NCI-H2107 treated with DMSO at 0.1 percent for 48 hours (cell line): ENCODE measurements at regions not wholly inside any gene's neighbourhood (a gene's known extent, or its start where the extent isn't known, plus 50 kb on each side); places are given as distances from the start of the nearest gene placed in this dataset.
"Not testable (repeated sequence)": the region's sequence is repeated elsewhere in the genome, so short reads cannot be mapped to it uniquely, and the experiment has no call there.

Experiments used
- DNase-seq: peaks from one replicate; lab custom pipeline; 2025; ENCODE audit not compliant: unreplicated experiment; lab: John Stamatoyannopoulos, UW

DNA sequence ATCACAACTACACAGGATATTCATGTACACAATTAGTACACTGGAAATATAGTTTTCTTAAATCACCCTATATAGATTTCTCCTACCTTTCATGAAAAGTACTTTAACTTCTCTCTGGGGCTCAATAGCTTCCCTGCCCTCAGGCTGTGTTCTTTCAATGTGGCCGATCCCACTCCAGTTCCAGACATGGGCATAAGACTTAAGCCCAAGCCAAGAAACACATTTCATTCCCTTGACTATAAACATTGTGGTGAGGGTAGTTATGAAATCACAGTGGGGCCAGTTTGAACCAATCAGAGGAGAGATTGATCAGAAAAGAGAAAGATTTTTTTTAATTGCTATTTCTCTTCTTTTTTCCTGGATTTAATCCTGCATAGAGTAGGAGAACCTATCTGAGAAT, 904.6 kb upstream of the SORCS1 start:
- DNase-seq = no peak

DNA sequence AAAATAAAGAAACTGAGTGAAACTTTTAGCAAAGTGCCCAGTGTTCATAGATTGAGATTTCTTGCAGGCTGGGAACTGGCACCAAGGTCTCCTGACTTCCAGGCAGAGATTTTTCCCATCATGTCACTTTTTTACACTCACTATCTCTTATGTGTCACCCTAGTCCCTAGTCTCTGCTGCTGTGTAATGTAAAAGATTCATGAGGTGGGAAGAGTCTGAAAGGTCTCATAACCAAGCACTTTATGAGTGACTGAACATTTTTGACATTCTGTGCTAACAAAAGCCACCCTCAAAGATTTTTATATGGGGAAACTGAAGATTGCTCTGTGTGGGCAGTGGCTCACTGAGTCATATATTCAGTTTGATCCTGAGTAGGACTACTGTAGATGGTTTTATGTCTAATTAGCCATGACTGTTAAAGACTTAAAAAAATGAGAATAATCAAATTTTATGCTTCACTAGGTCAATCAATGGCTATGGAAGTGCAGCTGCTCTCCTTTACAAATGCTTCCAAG, 900.3 kb upstream of the SORCS1 start:
- DNase-seq = no peak

DNA sequence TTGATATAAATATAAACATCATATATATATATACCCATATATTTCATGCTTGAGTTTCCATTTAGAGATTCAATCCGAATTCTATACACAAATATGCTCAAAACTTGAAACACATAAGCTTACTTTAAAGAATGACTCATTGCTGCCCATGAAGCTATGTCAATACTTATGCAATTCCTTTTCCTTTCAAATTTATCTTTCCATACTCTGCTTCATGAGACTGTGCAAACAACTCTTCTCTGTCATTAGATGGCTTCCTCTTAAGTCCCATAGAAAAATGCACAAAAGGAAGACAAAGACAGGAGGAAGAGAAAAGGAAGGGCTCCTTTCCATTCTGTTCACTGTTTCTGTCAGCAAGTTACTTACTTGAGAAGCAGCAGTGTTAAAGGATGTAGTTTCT, 895.7 kb upstream of the SORCS1 start:
- DNase-seq = no peak

DNA sequence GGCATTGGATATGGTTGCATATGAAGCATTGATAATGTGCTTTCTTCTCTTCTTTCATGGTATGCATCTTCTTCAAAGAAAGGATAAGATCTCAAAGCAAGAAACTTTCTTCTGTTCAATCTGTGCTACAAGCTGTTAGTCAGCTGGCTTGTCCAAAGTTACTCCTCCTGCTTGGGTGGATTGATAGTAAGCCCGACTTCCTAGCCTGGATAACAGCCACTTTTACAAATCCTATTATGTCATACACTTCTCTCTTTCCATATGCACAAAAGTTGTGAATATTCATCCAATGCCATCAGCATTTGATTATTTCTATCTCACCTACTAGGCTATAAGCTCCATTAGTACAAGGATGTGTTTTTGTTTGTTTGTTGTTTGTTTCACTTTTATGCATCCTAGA, 891.0 kb upstream of the SORCS1 start:
- DNase-seq = no peak

DNA sequence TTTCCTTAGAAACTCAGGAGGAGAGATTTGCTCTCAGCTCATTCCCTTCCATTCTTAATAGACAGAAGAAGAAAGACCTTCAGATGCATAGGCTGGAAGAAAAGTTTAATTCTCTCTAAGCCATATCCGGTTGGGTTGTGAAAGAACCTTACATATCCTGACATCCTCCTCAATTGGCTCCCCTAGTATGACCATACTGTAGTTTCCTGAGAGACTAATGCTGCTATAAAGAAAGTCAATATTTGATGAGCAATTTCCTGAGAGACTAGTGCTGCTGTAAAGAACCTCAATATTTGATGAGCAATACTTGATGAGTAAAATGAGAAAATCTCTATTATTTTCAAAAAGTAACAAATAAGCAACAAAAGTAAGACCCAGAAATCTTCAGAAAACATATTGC, 888.5 kb upstream of the SORCS1 start:
- DNase-seq = no peak

DNA sequence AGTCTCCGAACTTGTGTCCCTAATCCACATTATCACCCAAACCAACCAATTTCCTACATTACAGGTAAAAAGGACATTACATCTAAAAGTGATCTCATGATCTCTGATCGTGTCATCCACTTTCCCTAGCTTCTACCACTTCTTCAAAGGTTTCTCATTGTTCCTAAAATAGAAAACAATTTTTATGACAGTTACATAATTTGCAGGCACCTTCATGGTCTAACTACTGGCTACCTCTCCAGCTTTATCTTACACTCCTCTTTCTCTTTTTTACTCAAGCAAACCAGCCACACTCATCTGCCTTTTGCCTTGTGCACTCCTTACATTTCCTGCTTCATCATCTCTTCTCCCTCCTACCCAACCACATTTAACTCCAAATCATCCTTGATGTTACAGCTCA, 886.7 kb upstream of the SORCS1 start:
- no peak for DNase-seq

DNA sequence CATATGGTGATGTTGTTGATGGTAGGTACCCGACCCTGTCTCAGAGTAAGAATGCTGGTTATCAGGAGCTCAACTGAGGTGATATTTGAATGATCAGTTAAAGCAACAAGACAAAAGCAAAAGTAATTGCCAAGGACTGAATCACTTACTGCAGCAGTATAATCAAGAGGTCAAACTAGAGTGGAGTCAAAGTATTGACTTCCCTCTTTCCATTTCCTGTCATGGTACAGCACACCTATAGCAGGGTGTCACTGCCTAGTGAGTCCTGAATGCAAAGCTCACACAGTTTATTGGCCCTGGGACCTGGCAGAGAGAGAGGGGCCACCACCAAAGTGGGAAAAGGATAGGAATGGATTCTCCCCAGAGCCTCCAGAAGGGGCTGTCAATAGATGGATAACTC, 886.1 kb upstream of the SORCS1 start:
- no peak for DNase-seq

DNA sequence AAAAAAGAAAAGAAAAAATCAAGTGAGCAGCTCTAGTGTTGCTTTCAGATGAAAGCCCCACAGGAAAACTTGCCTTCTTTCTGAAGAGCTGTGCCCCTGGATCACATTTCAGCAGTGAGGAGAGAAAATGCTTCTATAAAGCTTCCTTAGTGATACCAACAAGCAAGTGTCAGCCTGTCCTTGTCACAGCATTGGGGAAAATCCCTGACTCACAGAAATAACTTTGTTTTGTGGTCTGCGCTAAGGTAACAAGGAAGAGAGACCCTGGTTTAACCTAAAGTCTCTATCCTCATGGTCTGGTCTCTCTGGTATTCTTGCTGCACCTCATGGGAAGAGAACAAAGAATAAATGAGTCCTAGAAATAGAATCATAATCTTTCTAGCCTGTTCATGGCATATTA, 885.2 kb upstream of the SORCS1 start:
- DNase-seq = no peak

DNA sequence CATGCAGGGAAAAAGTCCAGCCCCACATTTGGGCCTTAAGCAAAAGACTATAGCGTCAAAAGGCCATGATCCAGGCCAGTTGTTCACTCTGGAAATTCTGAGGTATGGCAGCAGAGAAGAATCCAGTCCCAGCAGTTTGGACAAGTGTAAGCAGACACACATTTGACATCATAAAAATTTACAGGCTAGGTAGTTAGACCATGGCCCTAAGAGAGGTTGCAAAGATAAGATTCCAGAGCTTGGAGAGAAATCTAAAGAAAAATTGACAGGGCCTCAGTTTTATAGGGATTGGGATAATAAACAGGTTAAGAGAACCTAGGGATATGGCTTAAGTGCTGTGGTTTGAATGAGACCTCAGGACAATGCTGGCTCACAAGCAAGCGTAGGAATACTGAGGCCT, 884.4 kb upstream of the SORCS1 start:
- DNase-seq = no peak

DNA sequence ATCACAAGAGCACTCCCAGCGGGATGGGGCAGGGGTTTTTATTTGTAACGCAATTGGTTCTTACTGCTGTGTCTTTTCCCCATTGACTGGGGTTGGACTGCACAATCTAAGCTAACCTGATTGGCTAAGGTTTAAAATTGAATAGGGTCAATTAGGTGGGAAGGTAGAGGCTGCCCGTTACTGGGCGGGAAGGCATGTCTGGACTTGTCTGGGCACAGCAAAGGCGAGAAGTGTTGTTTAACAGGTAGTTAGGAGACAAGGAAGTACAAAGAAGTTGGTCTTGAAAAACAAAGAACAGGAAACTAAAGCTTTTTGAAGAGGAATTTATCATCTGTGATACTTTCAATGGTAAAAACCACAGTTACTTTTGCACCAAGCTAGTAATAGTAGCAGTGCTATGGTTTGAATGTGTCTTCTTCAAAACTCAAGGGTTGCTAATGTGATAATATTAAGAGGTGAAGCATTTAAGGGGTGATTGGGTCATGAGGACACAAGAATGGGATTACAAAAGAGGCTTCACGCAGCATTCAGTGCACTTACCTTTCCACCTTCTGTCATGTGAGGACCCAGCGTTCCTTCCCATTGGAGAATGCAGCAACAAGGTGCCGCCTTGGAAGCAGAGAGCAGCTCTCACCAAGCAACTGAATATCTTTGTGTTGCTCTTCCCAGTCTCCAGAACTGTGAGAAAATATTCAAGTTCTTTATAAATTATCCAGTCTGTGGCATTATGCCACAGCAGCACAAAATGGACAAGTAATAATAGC, 875.5 kb upstream of the SORCS1 start:
- DNase-seq = no peak

DNA sequence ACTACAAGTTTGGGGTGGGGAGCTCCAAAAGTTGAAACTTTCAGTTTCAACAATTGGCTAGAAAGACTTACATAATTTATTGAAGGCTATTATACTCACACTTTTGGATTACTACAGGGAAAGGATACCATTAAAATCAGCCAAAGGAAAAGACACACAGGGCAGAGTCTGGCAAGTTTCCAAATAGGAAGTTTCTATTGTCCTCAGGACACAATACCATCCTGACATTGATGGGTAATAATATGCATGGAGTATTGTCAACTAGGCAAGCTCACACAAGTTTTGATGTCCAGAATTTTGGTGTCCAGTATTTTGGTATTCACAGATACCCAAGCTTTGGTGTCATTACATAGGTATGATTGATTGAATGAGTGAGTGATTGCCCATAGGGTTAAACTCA, 872.6 kb upstream of the SORCS1 start:
- DNase-seq = no peak

DNA sequence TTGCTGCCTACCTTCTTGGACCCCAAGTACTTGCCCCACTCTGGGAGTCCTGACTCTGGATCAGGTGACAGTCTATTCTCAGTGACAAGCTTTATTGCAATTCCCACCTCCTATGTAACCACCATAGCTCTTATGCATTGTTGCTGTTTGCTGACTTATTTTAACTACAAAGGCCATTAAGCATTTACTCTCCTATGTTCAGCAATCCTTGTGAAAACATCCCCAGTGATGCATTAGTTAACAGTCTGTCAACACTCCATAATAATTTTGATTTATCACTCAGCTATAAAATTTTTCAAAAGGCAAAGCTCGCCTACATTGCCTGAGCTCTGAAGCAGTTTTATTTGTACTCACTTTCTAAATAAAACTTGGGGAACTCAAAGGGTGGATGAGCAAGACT, 871.8 kb upstream of the SORCS1 start:
- no peak for DNase-seq

DNA sequence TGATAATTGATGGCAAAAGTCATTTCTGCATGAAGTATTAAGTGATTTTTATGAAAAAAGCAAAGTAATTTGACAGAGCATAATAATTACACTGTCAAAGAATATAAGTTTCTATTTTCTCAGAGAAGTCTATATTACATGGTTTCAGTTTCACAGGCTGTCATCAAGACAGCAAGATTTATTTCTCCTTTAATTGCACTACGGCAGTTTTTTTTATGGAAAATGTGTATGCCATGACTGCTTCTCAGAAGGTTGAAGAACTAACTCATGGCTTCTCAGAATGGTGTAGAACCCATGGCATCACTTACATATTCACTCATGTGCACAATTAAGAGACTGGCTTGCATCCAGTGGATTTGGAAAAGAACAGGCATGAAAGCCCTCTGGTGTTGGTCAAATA, 870.3 kb upstream of the SORCS1 start:
- no peak for DNase-seq

DNA sequence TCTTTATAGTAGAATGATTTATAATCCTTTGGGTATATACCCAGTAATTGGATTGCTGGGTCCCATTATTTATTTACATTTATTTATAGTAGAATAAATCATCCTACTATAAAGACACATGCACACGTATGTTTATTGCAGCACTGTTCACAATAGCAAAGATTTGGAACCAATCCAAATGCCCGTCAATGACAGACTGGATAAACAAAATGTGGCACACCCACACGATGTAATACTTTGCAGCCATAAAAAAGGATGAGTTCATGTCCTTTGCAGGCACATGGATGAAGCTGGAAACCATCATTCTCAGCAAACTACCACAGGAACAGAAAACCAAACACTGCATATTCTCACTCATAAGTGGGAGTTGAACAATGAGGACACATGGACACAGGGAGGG, 869.0 kb upstream of the SORCS1 start:
- not testable (repeated sequence) for DNase-seq

DNA sequence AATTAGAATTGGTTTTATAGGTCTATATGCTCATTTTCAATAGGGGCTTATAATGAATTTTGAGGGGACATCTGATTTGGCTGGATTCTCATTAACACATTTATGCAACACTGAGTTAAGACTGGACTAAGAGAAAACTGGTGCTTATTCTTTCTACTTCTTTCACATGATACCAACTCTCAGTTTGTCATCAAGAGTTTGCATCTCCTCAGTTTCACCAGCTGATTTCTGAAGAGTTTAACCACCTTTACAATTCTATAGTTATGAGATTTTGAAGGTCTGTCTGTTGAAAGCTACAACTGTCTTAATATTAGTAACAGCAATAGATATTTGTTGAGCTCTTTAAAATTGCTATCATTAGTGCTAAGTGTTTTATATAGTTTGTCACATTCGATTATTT, 867.0 kb upstream of the SORCS1 start:
- no peak for DNase-seq

DNA sequence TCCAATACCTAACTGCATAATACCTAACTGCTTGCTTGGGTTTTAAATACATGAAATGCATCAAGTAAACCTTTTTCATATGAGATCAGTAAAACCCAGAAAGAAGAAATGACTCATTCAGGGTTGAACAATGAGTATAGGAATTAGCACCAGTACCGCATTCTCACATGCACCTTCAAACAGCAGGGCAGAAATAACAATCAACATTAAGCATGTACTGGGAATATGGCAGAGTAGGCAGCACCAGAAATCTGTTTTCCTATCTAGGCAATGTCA, 850.3 kb upstream of the SORCS1 start:
- DNase-seq = no peak

DNA sequence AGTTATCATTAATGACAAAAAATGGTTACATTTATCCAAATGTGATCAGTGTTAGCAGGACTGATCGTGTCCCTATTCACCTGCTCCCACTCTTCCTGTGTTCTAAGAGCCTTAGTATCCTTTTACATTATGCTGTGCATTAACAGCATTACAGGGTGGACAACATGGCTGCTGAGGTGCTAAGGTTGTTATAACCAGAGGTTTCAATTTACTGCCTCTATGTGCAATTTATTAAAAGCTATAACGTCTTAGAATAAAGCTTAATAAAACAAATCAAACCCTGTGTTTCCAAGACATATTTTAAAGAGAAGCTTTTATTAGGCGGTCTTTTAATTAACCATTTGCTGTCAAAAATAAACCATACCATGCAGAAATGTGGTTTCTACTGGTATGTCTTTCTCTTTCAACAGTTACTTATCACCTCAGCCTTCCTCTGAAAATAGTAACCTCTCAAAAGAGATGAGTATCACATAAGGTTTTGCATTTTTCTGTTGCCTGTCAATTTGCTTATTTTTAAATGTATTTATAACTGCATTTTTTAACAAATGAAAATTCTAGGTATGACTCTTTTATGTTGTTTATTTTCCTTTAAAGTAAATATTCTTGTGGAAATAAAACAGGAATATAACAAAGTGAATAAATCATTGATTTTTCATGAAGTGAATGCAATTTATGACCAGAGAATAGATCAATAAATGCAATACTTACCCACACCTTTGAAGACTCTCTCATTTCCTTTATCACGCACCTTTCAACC, 849.8 kb upstream of the SORCS1 start:
- DNase-seq = no peak

DNA sequence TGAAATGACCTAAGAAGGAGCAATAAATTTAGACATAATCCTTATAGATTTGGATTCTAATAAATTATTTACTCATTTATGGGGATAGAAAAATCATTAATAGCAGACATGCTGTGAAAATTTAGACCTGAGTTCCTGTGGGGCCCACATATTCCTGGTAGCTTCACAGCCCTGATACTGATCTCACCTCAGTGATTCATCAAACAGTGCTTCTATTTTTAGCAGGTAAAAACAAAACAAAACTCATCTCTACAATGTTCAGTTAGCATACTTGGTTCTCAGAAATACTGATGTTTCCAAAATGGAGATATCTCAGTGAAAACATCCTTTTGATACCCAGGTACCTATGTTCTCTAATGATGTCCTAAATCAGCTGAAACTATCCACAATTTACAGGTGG, 841.1 kb upstream of the SORCS1 start:
- no peak for DNase-seq

DNA sequence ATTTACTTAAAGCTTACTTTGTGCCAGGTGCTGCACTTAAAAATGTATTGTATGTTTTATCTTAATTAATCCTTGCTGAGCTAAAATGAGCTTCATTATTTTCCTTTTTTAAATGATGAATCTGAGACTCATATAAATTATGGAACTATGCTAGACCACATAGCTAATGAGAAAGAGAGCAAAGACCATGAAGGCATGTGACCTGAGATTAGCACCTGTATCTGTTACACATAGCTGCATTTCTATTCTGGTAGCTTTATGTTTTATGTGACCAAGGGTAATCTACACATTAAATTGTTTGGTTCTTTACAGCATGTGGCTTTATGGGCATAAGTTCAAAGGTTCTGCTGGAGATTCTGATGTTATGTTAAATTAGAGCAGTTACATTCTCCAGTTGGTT, 839.1 kb upstream of the SORCS1 start:
- DNase-seq = no peak

DNA sequence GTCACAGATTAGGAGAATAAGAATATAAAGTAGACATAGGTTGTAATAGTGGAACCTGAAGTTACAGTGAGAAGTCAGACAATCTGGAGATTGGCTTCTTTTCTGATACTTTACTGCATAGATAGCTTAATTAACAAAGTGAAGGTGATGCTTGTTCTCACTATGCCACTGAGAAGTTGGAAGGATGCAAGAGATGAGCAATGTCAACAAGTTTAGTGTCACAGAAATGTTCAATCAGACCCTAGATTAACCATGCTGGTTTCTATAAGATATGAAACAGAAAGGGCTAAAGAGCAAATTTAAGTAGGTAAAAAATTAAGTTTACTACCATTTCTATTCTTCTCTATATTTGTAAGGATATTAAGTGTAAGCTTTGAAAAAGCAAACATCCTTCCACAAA, 838.6 kb upstream of the SORCS1 start:
- no peak for DNase-seq

DNA sequence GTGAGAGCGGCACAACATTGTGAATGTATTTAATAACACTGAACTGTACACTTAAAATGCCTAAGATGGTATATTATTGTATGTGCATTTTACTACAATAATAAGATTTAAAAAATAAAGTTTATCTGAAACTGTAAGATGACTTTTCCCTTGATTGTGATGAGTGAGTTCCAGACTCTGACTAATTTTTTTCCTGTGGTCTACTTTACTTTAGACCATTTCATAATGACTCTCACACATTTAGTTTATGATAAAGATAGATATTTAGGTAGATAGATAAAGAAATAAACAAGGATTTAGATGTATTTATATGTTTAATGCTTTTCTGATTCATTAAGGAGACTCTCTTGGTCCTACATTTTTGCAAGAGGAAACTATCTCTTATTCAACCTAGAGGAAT, 835.9 kb upstream of the SORCS1 start:
- no peak for DNase-seq

DNA sequence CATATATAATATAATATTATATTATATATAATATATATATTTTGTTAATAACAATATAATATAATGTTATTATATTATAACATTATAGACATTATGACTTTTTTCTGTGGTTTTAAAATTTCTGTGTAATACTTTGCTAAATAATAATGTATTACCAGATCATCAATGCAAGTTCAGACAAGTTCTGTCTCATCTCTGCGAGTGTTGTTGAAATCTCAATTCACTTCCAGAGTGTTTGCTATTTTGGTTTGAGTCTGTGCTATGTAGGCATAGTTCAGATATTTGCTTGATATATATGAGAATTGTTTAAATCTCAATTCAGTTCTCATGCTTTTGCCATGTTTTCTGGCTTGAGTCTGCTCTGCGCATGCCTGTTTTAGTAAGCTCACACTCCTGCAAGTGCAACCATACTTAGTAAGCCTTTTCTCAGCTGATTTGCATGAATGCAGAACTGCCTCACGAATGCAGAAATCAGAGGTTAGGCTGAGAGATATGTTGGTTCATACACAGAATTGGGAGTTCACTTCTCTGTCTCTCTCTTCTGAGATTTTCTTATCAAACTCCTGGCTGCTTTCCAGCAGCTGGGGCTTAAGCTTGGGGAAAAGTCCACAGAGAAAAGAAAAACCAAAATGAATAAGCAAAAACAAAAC, 830.2 kb upstream of the SORCS1 start:
- no peak for DNase-seq
